ENCODE measurements at regions not wholly inside any gene's neighbourhood (a gene's known extent, or its start where the extent isn't known, plus 50 kb on each side); places are given as distances from the start of the nearest gene placed in this dataset.

DNA sequence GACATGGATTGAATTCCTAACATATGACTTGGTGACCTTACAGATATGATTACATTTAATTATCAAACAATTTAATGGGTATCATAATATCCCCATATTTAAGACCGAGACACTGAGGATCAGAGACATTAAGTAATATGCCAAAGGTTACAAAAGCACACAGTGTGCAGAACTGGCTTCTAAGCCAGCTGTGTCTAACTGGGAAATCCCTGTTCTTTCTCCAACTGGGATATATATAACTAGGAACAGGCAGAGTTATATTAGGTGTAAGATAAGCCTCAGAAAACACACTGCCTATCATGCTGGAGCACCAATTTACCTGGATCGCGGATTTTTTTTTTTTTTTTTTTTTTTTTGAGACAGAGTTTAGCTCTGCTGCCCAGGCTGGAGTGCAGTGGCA, 88.3 kb upstream of the ADGRL2 start:
- DNase-seq (no peak), ATAC-seq (no peak)
- H3K4me3 ChIP-seq: no peak overlapping the region
- no peaks in the 10 kb centered on the region for H3K9me3 ChIP-seq
- TF ChIP-seq, protein P1, sequence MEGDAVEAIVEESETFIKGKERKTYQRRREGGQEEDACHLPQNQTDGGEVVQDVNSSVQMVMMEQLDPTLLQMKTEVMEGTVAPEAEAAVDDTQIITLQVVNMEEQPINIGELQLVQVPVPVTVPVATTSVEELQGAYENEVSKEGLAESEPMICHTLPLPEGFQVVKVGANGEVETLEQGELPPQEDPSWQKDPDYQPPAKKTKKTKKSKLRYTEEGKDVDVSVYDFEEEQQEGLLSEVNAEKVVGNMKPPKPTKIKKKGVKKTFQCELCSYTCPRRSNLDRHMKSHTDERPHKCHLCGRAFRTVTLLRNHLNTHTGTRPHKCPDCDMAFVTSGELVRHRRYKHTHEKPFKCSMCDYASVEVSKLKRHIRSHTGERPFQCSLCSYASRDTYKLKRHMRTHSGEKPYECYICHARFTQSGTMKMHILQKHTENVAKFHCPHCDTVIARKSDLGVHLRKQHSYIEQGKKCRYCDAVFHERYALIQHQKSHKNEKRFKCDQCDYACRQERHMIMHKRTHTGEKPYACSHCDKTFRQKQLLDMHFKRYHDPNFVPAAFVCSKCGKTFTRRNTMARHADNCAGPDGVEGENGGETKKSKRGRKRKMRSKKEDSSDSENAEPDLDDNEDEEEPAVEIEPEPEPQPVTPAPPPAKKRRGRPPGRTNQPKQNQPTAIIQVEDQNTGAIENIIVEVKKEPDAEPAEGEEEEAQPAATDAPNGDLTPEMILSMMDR (IDR thresholded peaks at IDR 0.05): no peak
- intact Hi-C loops (cut with DNase I): no loop called here
- no peak overlapping the region for H3K27ac ChIP-seq
- no peaks in the 10 kb centered on the region for H3K36me3 ChIP-seq
- H3K4me1 ChIP-seq: no peaks in the 10 kb centered on the region
- no peaks in the 10 kb centered on the region for H3K27me3 ChIP-seq

DNA sequence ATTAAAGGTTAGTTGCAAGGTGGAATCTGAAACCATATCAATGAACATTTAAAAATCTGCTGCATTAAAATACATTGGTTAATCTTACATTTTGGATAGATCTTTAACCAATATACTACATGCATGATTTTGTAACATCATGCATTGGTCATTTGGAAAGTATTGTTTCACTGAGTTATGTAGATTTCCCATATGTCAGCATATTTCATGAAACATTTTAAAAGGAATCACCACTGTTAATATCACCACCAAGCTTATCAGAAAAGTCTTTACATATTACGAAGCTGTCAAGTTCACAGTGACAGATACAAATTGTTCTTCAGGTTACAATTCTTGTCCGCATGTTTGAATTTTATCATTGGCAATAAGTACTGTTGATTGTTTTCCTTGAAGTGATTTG, 89.9 kb upstream of the ADGRL2 start:
- no peaks in the 10 kb centered on the region for H3K36me3 ChIP-seq
- H3K9me3 ChIP-seq: no peaks in the 10 kb centered on the region
- no peak overlapping the region for H3K4me3 ChIP-seq
- no peak overlapping the region for H3K27ac ChIP-seq
- intact Hi-C loops (cut with DNase I): no loop called here
- no peaks in the 10 kb centered on the region for H3K27me3 ChIP-seq
- ATAC-seq (no peak), DNase-seq (no peak)
- H3K4me1 ChIP-seq: no peaks in the 10 kb centered on the region
- TF ChIP-seq, protein P1 (IDR thresholded peaks at IDR 0.05): no peak

DNA sequence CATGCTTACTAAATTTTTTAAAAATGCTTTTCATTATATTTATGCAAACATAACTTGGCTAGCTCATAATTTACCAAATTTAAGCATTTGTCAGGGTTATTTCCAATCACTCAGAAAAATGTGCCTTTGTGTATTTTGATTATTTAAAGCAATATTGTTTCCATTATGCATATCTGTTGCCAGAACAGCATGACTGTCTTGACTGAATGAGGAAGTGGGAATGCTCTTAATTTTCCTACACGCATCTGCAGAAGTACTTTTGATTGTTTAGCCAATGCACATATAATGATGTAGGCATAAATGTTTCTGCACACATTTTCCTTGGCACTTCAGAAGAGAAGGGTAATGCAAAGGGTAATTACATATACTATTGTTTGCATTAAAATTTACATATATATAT, 92.5 kb upstream of the ADGRL2 start:
- ATAC-seq (no peak), DNase-seq (no peak)
- TF ChIP-seq, protein P1 (IDR thresholded peaks at IDR 0.05): no peak
- Histone ChIP-seq H3K4me1 (no peaks in the 10 kb centered on the region), H3K9me3 (no peaks in the 10 kb centered on the region), H3K27ac (no peak overlapping the region), H3K36me3 (no peaks in the 10 kb centered on the region), H3K4me3 (no peak overlapping the region), H3K27me3 (no peaks in the 10 kb centered on the region)
- intact Hi-C loops (cut with DNase I): no loop called here

DNA sequence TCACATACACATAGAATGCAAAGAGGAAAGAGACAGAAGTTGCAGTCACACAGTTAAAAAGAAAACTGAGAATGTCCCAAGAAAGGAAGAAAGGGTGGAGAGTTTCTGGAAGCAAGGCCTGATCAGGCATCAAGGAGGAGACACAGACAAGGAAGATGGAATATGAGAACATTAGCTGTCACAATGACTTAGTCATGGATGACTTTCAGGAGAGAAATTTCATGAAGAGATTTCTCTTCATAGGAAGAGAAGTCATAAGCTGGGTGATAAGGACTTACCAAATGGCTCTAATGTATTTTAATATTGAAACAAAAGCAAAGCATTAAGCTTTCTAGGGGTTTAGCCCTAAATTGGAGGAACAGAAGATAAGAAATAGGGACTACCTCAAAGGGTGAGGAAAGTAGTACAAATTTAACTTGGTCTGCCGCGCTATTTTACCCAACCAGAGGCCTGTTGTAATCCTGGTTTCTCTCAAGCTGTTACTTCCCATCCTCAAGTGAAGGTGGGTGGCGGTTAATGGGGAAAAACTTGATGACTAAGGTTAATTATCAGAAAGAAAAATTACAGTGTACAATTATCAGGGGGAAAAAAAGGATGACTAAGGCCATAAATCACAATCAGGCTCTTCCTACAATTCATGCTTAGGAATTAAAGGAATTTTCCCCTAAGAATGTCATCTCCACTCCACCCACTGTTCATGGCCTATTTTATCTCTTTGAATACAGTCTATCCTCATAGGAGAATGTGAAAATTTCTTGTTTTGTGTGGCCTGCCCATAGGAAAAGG, 93.9 kb upstream of the ADGRL2 start:
- Histone ChIP-seq H3K27ac (no peak overlapping the region), H3K27me3 (no peaks in the 10 kb centered on the region), H3K4me1 (no peaks in the 10 kb centered on the region), H3K4me3 (no peak overlapping the region), H3K9me3 (no peaks in the 10 kb centered on the region), H3K36me3 (no peaks in the 10 kb centered on the region)
- TF ChIP-seq, protein P1 (IDR thresholded peaks at IDR 0.05): no peak
- intact Hi-C loops (cut with DNase I): no loop called here
- ATAC-seq: no peak
- no peak for DNase-seq

DNA sequence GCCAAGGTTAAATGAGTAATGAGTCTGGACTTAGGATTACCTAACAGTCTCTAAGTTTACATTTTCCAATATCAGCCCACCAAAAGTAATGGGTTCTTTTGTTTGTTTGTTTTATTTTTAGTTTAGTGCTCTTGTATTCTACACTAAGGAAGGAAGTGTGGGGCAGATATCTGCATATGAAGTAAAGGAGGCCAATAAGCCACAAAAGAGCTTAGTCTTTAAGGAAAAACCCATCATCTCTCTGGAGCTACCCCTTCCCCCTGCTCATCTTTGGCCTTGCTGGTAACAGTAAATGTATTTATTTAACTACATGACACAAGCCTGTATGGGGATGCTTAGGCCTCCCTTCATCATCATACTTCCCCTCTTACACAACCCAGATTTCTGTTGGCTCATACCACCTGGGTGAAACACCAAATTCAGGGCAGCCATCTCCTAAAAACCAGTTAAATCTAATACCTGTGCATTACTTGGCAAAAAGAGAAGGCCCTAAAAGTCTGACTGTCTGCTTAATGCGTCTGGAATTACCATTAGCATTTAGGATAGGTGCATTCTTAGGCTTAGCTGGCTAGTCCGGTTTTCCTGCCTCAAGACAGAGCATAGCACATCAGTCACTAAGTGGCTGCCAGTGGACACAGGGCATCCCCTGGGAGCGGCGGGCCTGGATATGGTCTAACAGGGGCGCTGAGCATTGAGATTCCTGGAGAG, 96.8 kb upstream of the ADGRL2 start:
- no peaks in the 10 kb centered on the region for H3K4me1 ChIP-seq
- TF ChIP-seq, protein P1 (IDR thresholded peaks at IDR 0.05): no peak
- H3K27me3 ChIP-seq: no peaks in the 10 kb centered on the region
- no peaks in the 10 kb centered on the region for H3K36me3 ChIP-seq
- no peak for ATAC-seq
- no peaks in the 10 kb centered on the region for H3K9me3 ChIP-seq
- no peak overlapping the region for H3K27ac ChIP-seq
- no peak overlapping the region for H3K4me3 ChIP-seq
- DNase-seq: no peak
- intact Hi-C loops (cut with DNase I): no loop called here
